RWPE2 (cell line): ENCODE measurements at regions not wholly inside any gene's neighbourhood (a gene's known extent, or its start where the extent isn't known, plus 50 kb on each side); places are given as distances from the start of the nearest gene placed in this dataset.

ENCODE experiments used
- ATAC-seq: fragments of 200-7000 bp; cut with Tn5 transposase; 3 replicates; pipeline ENCODE4 v1.9.1; 2021; ENCODE audit warnings: low read depth
- DNase-seq: peaks from one replicate; pipeline ENCODE4 v3.0.0-alpha.2; 2020; ENCODE audit warnings: low spot score
- H3K27ac ChIP-seq: fragments of 450-650 bp; 2 replicates; pipeline ENCODE4 v1.5.1; 2017; ENCODE audit warnings: mild to moderate bottlenecking; ENCODE audit not compliant: poor library complexity, severe bottlenecking
- H3K27me3 ChIP-seq: fragments of 250-450 bp; sonication (Bioruptor Pico); 2 replicates; pipeline ENCODE4 v1.5.1; 2021; ENCODE audit warnings: mild to moderate bottlenecking, moderate library complexity; ENCODE audit not compliant: insufficient read depth, poor library complexity, severe bottlenecking
- H3K36me3 ChIP-seq: fragments of 250-450 bp; sonication (Bioruptor Pico); 2 replicates; pipeline ENCODE4 v1.5.1; 2020; ENCODE audit warnings: low read depth, mild to moderate bottlenecking, moderate library complexity
- H3K4me1 ChIP-seq: fragments of 250-450 bp; sonication (Bioruptor Pico); 2 replicates; pipeline ENCODE4 v1.5.1; 2021; ENCODE audit warnings: mild to moderate bottlenecking, moderate library complexity; ENCODE audit not compliant: insufficient read depth, poor library complexity, severe bottlenecking
- H3K4me3 ChIP-seq: fragments of 250-450 bp; sonication (Bioruptor Pico); 2 replicates; pipeline ENCODE4 v1.5.1; 2021; ENCODE audit warnings: mild to moderate bottlenecking, moderate library complexity; ENCODE audit not compliant: severe bottlenecking
- H3K9me3 ChIP-seq: fragments of 250-450 bp; sonication (Bioruptor Pico); 2 replicates; pipeline ENCODE4 v1.5.1; 2021; ENCODE audit warnings: mild to moderate bottlenecking, moderate library complexity; ENCODE audit not compliant: severe bottlenecking
- TF ChIP-seq, protein P1 (sequence below): fragments of 450-650 bp; IDR thresholded peaks from one replicate; pipeline ENCODE4 v1.5.1; 2017; ENCODE audit warnings: mild to moderate bottlenecking, moderate library complexity; ENCODE audit not compliant: poor library complexity, severe bottlenecking

DNA sequence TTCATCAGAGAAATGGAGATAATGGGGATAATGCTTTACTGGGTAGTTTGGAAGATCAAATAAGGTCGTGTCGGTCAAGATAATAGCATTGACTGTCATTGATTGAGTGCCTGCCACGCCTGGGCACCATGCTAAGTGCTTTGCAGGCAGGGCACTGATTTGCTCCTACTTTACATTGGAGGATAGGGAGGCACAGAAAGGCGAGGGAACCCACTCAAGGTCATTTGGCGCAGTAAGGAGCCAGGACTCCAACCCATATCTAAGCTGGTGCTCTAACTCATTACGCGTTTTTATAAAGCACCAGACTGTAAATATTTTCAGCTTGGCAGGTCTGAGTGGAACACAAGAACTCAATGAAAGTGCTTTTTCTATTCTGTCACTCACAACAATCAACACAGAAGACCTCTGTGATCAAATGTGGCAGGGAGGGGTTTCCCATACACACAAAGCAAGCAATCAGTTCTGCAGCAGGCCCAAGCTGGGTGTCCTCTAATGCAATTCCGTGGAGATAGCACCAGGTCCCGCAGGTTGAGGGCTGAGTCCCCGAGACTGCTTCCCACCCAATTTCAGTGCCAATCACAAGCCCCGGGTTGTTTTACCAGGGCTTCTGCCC lies 373.6 kb downstream of the CDH26 start:
- TF ChIP-seq, protein P1, sequence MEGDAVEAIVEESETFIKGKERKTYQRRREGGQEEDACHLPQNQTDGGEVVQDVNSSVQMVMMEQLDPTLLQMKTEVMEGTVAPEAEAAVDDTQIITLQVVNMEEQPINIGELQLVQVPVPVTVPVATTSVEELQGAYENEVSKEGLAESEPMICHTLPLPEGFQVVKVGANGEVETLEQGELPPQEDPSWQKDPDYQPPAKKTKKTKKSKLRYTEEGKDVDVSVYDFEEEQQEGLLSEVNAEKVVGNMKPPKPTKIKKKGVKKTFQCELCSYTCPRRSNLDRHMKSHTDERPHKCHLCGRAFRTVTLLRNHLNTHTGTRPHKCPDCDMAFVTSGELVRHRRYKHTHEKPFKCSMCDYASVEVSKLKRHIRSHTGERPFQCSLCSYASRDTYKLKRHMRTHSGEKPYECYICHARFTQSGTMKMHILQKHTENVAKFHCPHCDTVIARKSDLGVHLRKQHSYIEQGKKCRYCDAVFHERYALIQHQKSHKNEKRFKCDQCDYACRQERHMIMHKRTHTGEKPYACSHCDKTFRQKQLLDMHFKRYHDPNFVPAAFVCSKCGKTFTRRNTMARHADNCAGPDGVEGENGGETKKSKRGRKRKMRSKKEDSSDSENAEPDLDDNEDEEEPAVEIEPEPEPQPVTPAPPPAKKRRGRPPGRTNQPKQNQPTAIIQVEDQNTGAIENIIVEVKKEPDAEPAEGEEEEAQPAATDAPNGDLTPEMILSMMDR, result no peak
- no peaks in the 10 kb centered on the region for H3K4me1 ChIP-seq
- no peaks in the 10 kb centered on the region for H3K36me3 ChIP-seq
- no peaks in the 10 kb centered on the region for H3K9me3 ChIP-seq
- no peak for ATAC-seq
- H3K4me3 ChIP-seq, result no peak overlapping the region
- peak; percentile 51 for DNase-seq
- no peak overlapping the region for H3K27ac ChIP-seq
- H3K27me3 ChIP-seq, result peaks cover 53% of the 10 kb centered on the region

DNA sequence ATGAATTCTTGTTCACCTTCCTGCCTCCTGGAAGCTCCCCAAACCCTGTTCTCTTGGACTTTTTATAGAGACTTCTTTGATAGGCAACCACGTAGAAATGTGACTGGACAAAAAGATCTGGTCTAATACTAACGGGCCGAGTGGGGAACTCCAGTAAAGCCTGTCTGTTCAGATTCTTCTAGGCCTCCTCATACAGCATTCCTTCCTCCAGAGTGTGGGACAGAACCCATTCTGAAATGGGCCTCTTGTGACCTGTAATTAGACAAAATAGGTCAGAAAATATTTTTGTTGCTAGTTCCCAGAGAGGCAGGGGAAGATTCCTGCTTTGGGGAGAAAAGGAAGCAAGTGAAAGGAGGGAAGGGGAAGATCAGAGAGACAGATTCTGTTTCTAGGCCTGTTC lies 374.3 kb downstream of the CDH26 start:
- peaks cover 54% of the 10 kb centered on the region for H3K27me3 ChIP-seq
- H3K36me3 ChIP-seq, result no peaks in the 10 kb centered on the region
- no peak for DNase-seq
- H3K9me3 ChIP-seq, result no peaks in the 10 kb centered on the region
- H3K4me1 ChIP-seq, result no peaks in the 10 kb centered on the region
- no peak for ATAC-seq
- no peak overlapping the region for H3K4me3 ChIP-seq
- TF ChIP-seq, protein P1, result no peak
- no peak overlapping the region for H3K27ac ChIP-seq

- no peak for DNase-seq
- Histone ChIP-seq H3K9me3 (no peaks in the 10 kb centered on the region), H3K4me1 (no peaks in the 10 kb centered on the region), H3K27me3 (peaks cover 77% of the 10 kb centered on the region), H3K36me3 (no peaks in the 10 kb centered on the region), H3K4me3 (no peak overlapping the region), H3K27ac (no peak overlapping the region)
- TF ChIP-seq, protein P1, result no peak
- no peak for ATAC-seq
Observed at GRCh38 chr20:60334911-60335310, 376.7 kb downstream of the CDH26 start.

- Histone ChIP-seq H3K27me3 (peaks cover 73% of the 10 kb centered on the region), H3K36me3 (no peaks in the 10 kb centered on the region), H3K4me1 (no peaks in the 10 kb centered on the region), H3K27ac (no peak overlapping the region), H3K4me3 (no peak overlapping the region), H3K9me3 (no peaks in the 10 kb centered on the region)
- no peak for DNase-seq
- ATAC-seq, result no peak
- TF ChIP-seq, protein P1, result no peak
Observed at GRCh38 chr20:60338556-60338955, 380.3 kb downstream of the CDH26 start.

DNA sequence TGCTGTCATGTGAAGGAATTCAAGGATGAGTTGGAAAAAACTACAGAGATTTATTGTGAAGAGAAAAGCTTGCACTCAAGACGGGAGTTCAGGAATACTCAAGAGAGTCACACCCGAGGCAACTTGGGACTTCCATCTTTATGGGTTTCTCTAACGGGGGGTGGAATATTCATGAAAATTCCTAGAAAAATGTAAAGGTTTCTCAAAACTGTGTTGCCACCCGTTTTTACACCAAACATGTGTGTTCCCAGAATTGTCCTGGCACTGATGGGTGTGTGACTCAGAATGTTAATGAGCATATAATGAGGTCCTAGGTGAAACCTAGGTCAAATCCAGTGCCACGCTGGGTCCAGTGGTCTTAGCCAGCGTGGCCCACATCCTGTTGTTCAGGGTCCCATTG lies 381.5 kb downstream of the CDH26 start:
- no peak overlapping the region for H3K27ac ChIP-seq
- no peaks in the 10 kb centered on the region for H3K4me1 ChIP-seq
- H3K36me3 ChIP-seq, result no peaks in the 10 kb centered on the region
- ATAC-seq (no peak), DNase-seq (no peak)
- no peaks in the 10 kb centered on the region for H3K9me3 ChIP-seq
- TF ChIP-seq, protein P1, result no peak
- peaks cover 67% of the 10 kb centered on the region for H3K27me3 ChIP-seq
- no peak overlapping the region for H3K4me3 ChIP-seq
